ENCODE measurements at regions not wholly inside any gene's neighbourhood (a gene's known extent, or its start where the extent isn't known, plus 50 kb on each side); places are given as distances from the start of the nearest gene placed in this dataset.

- DNase-seq = peak; percentile 5
Observed at GRCh38 chr4:166655705-166656104, 578.6 kb downstream of the SPOCK3 start.

GRCh38 chr4:166657261-166657660, 577.0 kb downstream of the SPOCK3 start:
- no peak for DNase-seq

- no peak for DNase-seq
Observed at GRCh38 chr4:166658585-166658984, 575.7 kb downstream of the SPOCK3 start.

- DNase-seq = peak; percentile 78
Observed at GRCh38 chr4:166662266-166662843, 571.9 kb downstream of the SPOCK3 start.

GRCh38 chr4:166670341-166670740, 564.0 kb downstream of the SPOCK3 start:
- DNase-seq = no peak

GRCh38 chr4:166673911-166674310, 560.4 kb downstream of the SPOCK3 start:
- peak; percentile 62 for DNase-seq

GRCh38 chr4:166675411-166675810, 558.9 kb downstream of the SPOCK3 start:
- no peak for DNase-seq

GRCh38 chr4:166680796-166681195, 553.5 kb downstream of the SPOCK3 start:
- no peak for DNase-seq

GRCh38 chr4:166682200-166682599, 552.1 kb downstream of the SPOCK3 start:
- DNase-seq = no peak
